ENCODE measurements at regions not wholly inside any gene's neighbourhood (a gene's known extent, or its start where the extent isn't known, plus 50 kb on each side); places are given as distances from the start of the nearest gene placed in this dataset.
"Not testable (repeated sequence)": the region's sequence is repeated elsewhere in the genome, so short reads cannot be mapped to it uniquely, and the experiment has no call there.

DNA sequence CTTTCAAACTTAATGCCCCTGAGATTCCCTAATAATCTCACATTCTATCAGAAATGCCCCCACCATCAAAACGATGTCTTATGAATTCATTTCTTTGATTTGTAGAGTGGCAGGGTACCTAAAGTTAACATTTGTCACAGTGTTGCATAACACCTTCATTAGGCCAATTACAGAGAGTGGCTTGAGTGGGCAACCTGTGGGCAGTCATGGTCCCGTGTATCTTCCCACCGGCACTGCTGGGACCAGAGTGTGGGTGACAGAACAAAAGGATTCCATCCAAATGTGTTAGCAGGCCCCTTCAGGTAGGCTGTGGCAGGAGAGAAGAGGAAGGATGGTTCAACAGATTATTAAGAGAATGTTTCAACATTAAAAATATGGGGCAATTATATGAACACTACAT lies 788.8 kb upstream of the TPTE start:
- TF ChIP-seq, protein P1, sequence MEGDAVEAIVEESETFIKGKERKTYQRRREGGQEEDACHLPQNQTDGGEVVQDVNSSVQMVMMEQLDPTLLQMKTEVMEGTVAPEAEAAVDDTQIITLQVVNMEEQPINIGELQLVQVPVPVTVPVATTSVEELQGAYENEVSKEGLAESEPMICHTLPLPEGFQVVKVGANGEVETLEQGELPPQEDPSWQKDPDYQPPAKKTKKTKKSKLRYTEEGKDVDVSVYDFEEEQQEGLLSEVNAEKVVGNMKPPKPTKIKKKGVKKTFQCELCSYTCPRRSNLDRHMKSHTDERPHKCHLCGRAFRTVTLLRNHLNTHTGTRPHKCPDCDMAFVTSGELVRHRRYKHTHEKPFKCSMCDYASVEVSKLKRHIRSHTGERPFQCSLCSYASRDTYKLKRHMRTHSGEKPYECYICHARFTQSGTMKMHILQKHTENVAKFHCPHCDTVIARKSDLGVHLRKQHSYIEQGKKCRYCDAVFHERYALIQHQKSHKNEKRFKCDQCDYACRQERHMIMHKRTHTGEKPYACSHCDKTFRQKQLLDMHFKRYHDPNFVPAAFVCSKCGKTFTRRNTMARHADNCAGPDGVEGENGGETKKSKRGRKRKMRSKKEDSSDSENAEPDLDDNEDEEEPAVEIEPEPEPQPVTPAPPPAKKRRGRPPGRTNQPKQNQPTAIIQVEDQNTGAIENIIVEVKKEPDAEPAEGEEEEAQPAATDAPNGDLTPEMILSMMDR (IDR thresholded peaks at IDR 0.05): not testable (repeated sequence)
- not testable (repeated sequence) for TF ChIP-seq POLR2A (IDR thresholded peaks at IDR 0.05); POLR2AphosphoS5 (IDR thresholded peaks at IDR 0.05; ENCODE audit: insufficient read depth in 1 of 2, low read depth in 1 of 2)
